ENCODE measurements at regions not wholly inside any gene's neighbourhood (a gene's known extent, or its start where the extent isn't known, plus 50 kb on each side); places are given as distances from the start of the nearest gene placed in this dataset.

DNA sequence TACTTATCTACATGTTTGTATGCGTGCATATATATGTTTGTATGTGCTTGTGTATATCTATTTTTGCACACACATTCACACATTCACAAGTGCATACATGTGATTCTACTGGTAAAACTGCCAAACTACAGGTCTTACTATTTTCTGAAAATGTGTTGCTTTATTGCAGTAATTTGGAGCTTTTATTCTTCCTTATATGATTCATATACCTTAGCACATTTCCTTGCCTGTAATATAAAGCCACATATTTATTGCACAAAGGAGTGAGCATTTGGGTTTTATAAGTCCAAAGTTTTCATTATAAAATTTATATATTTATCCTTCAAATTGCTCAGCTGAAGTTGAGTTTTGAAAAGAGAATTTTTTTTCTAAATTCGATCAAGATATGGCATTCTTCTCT lies 1120.4 kb upstream of the PCDH9 start:
- TF ChIP-seq SIN3A (IDR thresholded peaks at IDR 0.05; ENCODE audit: borderline replicate concordance, insufficient read depth, low read depth, low read length) = no peak
- TF ChIP-seq, protein P1, sequence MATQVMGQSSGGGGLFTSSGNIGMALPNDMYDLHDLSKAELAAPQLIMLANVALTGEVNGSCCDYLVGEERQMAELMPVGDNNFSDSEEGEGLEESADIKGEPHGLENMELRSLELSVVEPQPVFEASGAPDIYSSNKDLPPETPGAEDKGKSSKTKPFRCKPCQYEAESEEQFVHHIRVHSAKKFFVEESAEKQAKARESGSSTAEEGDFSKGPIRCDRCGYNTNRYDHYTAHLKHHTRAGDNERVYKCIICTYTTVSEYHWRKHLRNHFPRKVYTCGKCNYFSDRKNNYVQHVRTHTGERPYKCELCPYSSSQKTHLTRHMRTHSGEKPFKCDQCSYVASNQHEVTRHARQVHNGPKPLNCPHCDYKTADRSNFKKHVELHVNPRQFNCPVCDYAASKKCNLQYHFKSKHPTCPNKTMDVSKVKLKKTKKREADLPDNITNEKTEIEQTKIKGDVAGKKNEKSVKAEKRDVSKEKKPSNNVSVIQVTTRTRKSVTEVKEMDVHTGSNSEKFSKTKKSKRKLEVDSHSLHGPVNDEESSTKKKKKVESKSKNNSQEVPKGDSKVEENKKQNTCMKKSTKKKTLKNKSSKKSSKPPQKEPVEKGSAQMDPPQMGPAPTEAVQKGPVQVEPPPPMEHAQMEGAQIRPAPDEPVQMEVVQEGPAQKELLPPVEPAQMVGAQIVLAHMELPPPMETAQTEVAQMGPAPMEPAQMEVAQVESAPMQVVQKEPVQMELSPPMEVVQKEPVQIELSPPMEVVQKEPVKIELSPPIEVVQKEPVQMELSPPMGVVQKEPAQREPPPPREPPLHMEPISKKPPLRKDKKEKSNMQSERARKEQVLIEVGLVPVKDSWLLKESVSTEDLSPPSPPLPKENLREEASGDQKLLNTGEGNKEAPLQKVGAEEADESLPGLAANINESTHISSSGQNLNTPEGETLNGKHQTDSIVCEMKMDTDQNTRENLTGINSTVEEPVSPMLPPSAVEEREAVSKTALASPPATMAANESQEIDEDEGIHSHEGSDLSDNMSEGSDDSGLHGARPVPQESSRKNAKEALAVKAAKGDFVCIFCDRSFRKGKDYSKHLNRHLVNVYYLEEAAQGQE (IDR thresholded peaks at IDR 0.05; ENCODE audit: insufficient read depth in 1 of 2, low read depth in 2 of 2, low read length in 1 of 2) = no peak
- TF ChIP-seq, protein P2, sequence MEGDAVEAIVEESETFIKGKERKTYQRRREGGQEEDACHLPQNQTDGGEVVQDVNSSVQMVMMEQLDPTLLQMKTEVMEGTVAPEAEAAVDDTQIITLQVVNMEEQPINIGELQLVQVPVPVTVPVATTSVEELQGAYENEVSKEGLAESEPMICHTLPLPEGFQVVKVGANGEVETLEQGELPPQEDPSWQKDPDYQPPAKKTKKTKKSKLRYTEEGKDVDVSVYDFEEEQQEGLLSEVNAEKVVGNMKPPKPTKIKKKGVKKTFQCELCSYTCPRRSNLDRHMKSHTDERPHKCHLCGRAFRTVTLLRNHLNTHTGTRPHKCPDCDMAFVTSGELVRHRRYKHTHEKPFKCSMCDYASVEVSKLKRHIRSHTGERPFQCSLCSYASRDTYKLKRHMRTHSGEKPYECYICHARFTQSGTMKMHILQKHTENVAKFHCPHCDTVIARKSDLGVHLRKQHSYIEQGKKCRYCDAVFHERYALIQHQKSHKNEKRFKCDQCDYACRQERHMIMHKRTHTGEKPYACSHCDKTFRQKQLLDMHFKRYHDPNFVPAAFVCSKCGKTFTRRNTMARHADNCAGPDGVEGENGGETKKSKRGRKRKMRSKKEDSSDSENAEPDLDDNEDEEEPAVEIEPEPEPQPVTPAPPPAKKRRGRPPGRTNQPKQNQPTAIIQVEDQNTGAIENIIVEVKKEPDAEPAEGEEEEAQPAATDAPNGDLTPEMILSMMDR (IDR thresholded peaks at IDR 0.05) = no peak
